Heart right ventricle (tissue), 16 donors: ENCODE measurements at regions not wholly inside any gene's neighbourhood (a gene's known extent, or its start where the extent isn't known, plus 50 kb on each side); places are given as distances from the start of the nearest gene placed in this dataset.

Source experiments
- ATAC-seq, 8 donors: fragments of 200-7000 bp; cut with Tn5 transposase; one replicate each; pipeline ENCODE4 v1.9.1; 2020; ENCODE audit warnings: mild to moderate bottlenecking in 8 of 8, moderate library complexity in 8 of 8, moderate number of reproducible peaks in 1 of 8
- DNase-seq, 2 donors: peaks; one replicate each; pipeline ENCODE4 v3.0.0-alpha.2; 2020
- H3K27ac ChIP-seq, 10 donors: fragments of 200-600 bp; sonication (generic) in 2 of 10; one replicate each; pipeline versions ENCODE4 v1.5.0 to v1.8.0; 2020 to 2022; ENCODE audit warnings: mild to moderate bottlenecking in 3 of 10
- H3K27me3 ChIP-seq, 7 donors: fragments of 200-600 bp; one replicate each; pipeline ENCODE4 v1.8.0; 2021 to 2022; ENCODE audit warnings: mild to moderate bottlenecking in 2 of 7
- H3K36me3 ChIP-seq, 9 donors: fragments of 200-600 bp; sonication (generic) in 1 of 9; one replicate each; pipeline versions ENCODE4 v1.5.0 to v1.8.0; 2020 to 2022; ENCODE audit warnings: mild to moderate bottlenecking in 2 of 9
- H3K4me1 ChIP-seq, 9 donors: fragments of 200-600 bp; sonication (generic) in 1 of 9; one replicate each; pipeline versions ENCODE4 v1.5.0 to v1.8.0; 2020 to 2022; ENCODE audit warnings: mild to moderate bottlenecking in 4 of 9
- H3K4me3 ChIP-seq, 10 donors: fragments of 200-600 bp; sonication (generic) in 2 of 10; one replicate each; pipeline versions ENCODE4 v1.5.0 to v1.8.0; 2020 to 2022; ENCODE audit warnings: mild to moderate bottlenecking in 7 of 10, moderate library complexity in 2 of 10
- H3K9me3 ChIP-seq, 11 donors: fragments of 200-600 bp in 10 of 11; sonication (generic) in 2 of 11; one replicate each; pipeline versions ENCODE4 v1.5.0 to v1.8.0; 2013 to 2022; ENCODE audit warnings: mild to moderate bottlenecking in 2 of 11, control low read depth in 1 of 11, moderate library complexity in 1 of 11
- WGBS, 2 donors: extraction: QIAGEN DNeasy Blood & Tissue Kit; methylation state at CpG; one replicate each; pipeline ENCODE4 v1.1.7; 2013; ENCODE audit warnings: inconsistent platforms in 1 of 2; 5-methylcytosine and 5-hydroxymethylcytosine counted together
- intact Hi-C, 10 donors: fragments of 100-400 bp; cut with DNase I; formaldehyde crosslinking; loops; one replicate each; pipeline versions ENCODE4 v1.11.1 to v1.14.2; 2022
- TF ChIP-seq, protein P1 (sequence below), 9 donors: fragments of 200-600 bp; sonication (generic) in 2 of 9; IDR thresholded peaks; one replicate each; pipeline versions ENCODE4 v1.5.0 to v1.8.0; 2021 to 2022; ENCODE audit warnings: antibody characterized with exemption in 9 of 9, mild to moderate bottlenecking in 5 of 9, moderate library complexity in 1 of 9
- donor health status: Arrhythmogenic right ventricular cardiomyopathy.
- donor health status: ischemic (EF 13 %, LVEDD 7.1; RV severe dilation, severe dysfunction).
- donor health status: healthy with polysubstance abuse.
- donor health status: DM: no; HTN: yes; CAD: no.
- donor health status: DM: no; HTN: no; CAD: no.
- donor health status: ischemic (EF 25% LVEDD 6.9; RV normal size, moderate dysfunction).
- donor health status: ischemic (EF 25% LVEDD 5.7; RV mildly dilated, moderate dysfunction).
- donor health status: healthy.
- donor health status: DM: yes; HTN: yes; CAD: no.
- donor health status: Ischemic cardiomyopathy.
- donor health status: ischemic (EF 35%, LVEDD 5.7; RV mildly dilated, moderate dysfunction).
- donor health status: nonischemic (EF 11% LVEDD 7.7; RV severe dilation, severe dysfunction).
- donor health status: DM: yes; HTN: yes; CAD: no.
- donor health status: PGD.
- donor health status: ischemic (EF 29% LVEDD 5.4; RV normal size, mild dysfunction).
- donor health status: nonischemic (EF 23%, LVEDD 6.1; RV moderate dilation, normal function).

DNA sequence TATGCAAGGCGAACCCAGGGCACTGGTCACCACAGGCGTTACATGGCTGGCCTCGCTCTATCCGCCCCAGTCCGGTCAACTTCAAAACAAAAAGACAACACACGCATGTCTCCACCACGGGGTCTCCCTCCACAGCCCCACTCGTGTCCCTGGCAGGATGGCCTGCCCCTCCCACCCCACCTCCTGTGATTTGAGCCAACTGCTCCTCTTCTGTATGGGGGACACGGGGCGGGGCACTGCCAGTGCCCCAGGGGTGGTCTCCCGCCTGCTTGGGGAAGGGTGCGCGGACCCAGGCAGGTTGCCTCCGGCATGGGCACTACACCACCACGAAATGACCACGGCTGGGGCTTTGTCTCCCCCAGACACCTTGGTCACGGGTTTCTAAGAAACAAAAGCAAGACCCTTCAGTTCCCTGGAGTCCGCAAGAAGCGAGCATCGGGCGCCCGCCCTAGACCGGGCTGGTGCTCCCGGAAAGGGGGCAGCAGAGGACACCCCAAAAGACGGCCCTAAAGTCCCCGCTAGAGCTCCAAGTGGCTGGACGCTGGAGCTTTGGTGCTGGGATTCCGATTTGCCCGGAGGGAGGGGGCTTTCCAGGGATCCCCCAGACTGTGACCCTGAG lies 219.3 kb upstream of the PRICKLE2 start:
- ATAC-seq (peak in 3 of 8 donors; percentile 17 to 38 (median 23)), DNase-seq (no peak)
- TF ChIP-seq, protein P1, sequence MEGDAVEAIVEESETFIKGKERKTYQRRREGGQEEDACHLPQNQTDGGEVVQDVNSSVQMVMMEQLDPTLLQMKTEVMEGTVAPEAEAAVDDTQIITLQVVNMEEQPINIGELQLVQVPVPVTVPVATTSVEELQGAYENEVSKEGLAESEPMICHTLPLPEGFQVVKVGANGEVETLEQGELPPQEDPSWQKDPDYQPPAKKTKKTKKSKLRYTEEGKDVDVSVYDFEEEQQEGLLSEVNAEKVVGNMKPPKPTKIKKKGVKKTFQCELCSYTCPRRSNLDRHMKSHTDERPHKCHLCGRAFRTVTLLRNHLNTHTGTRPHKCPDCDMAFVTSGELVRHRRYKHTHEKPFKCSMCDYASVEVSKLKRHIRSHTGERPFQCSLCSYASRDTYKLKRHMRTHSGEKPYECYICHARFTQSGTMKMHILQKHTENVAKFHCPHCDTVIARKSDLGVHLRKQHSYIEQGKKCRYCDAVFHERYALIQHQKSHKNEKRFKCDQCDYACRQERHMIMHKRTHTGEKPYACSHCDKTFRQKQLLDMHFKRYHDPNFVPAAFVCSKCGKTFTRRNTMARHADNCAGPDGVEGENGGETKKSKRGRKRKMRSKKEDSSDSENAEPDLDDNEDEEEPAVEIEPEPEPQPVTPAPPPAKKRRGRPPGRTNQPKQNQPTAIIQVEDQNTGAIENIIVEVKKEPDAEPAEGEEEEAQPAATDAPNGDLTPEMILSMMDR (IDR thresholded peaks at IDR 0.05): no peak
- no peaks in the 10 kb centered on the region for H3K9me3 ChIP-seq
- no peaks in the 10 kb centered on the region for H3K36me3 ChIP-seq
- no peak overlapping the region for H3K27ac ChIP-seq
- H3K4me3 ChIP-seq: peak overlapping the region in 9 of 10 donors; percentile 37 to 52 (median 46)
- peaks cover 4 to 29% (median 12%) of the 10 kb centered on the region in 9 donors for H3K4me1 ChIP-seq
- intact Hi-C loops: no loop called here
- WGBS, 2 donors: 10 to 13% methylated on average over 29 of the region's 29 CpGs
- peaks cover 10 to 66% (median 57%) of the 10 kb centered on the region in 7 donors for H3K27me3 ChIP-seq

- Histone ChIP-seq H3K4me1 (peaks cover 4 to 29% (median 12%) of the 10 kb centered on the region in 9 donors), H3K27me3 (peaks cover 10 to 70% (median 57%) of the 10 kb centered on the region in 7 donors), H3K9me3 (no peaks in the 10 kb centered on the region), H3K27ac (no peak overlapping the region), H3K36me3 (no peaks in the 10 kb centered on the region), H3K4me3 (peak overlapping the region in 2 of 10 donors; percentile 46)
- 43% methylated on average over 16 of the region's 16 CpGs for WGBS, 2 donors
- DNase-seq (peak in 1 of 2 donors; percentile 16), ATAC-seq (peak in 2 of 8 donors; percentile 18 to 24)
- TF ChIP-seq, protein P1 (IDR thresholded peaks at IDR 0.05): no peak
- intact Hi-C loops: no loop called here
Observed at GRCh38 chr3:64443546-64444381, 218.5 kb upstream of the PRICKLE2 start.

GRCh38 chr3:64441861-64442260 lies 216.6 kb upstream of the PRICKLE2 start:
- no peak for ATAC-seq
- TF ChIP-seq, protein P1 (IDR thresholded peaks at IDR 0.05): no peak
- Histone ChIP-seq H3K27me3 (peaks cover 10 to 70% (median 57%) of the 10 kb centered on the region in 7 donors), H3K4me1 (peaks cover 4 to 29% (median 12%) of the 10 kb centered on the region in 9 donors), H3K4me3 (no peak overlapping the region), H3K36me3 (no peaks in the 10 kb centered on the region), H3K9me3 (no peaks in the 10 kb centered on the region), H3K27ac (no peak overlapping the region)
- no peak for DNase-seq
- intact Hi-C loops: no loop called here
- WGBS, 2 donors: 63 to 73% methylated on average over 6 of the region's 6 CpGs

DNA sequence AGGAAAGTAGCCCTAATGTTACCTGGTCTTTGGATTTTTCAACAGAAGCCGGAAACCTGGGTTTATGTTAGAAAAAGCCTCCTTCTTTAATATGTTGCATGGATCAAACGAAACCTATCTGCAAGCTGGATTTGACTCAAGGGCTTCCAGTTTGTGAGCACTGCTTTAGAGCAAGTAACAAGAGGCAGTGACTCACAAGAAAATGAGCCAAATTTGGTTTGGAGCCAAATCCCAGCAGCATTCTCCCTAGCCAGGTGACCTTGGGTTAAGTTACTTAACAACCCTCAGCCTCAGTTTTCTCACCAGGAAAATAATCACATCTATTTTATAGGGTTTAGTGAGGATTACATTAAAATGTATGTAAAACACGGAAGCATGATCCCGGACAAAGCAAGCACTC lies 215.2 kb upstream of the PRICKLE2 start:
- TF ChIP-seq, protein P1 (IDR thresholded peaks at IDR 0.05): no peak
- Histone ChIP-seq H3K27ac (no peak overlapping the region), H3K27me3 (peaks cover 10 to 65% (median 53%) of the 10 kb centered on the region in 7 donors), H3K9me3 (peaks cover 0 to 2% (median 0%) of the 10 kb centered on the region in 11 donors), H3K4me1 (peaks cover 4 to 29% (median 12%) of the 10 kb centered on the region in 9 donors), H3K4me3 (no peak overlapping the region), H3K36me3 (no peaks in the 10 kb centered on the region)
- DNase-seq (peak in 1 of 2 donors; percentile 32), ATAC-seq (peak in 1 of 8 donors; percentile 47)
- intact Hi-C loops: no loop called here
- 77 to 84% methylated on average over 4 of the region's 4 CpGs for WGBS, 2 donors
